ENCODE measurements at regions not wholly inside any gene's neighbourhood (a gene's known extent, or its start where the extent isn't known, plus 50 kb on each side); places are given as distances from the start of the nearest gene placed in this dataset.

- Histone ChIP-seq H3K9me2 (replicated peaks; ENCODE audit: low read depth, low read length) (no peaks in the 10 kb centered on the region), H2AFZ (ENCODE audit: low read length) (no peak overlapping the region), H3K4me2 (ENCODE audit: low read depth, low read length, poor library complexity, severe bottlenecking) (no peak overlapping the region), H3K9ac (ENCODE audit: low read depth, low read length, poor library complexity, severe bottlenecking) (no peak overlapping the region), H3K9me3 (ENCODE audit: insufficient read depth, low read depth, low read length) (no peaks in the 10 kb centered on the region), H3K27me3 (ENCODE audit: insufficient read depth, low read length, poor library complexity, severe bottlenecking) (no peaks in the 10 kb centered on the region), H3K79me2 (ENCODE audit: insufficient read depth, low read length) (no peaks in the 10 kb centered on the region), H4K20me1 (ENCODE audit: insufficient read depth, low read length, poor library complexity, severe bottlenecking) (no peaks in the 10 kb centered on the region), H3K4me3 (ENCODE audit: low read length, poor library complexity, severe bottlenecking) (no peak overlapping the region), H3K4me1 (ENCODE audit: insufficient read depth, low read length, poor library complexity, severe bottlenecking) (peaks cover 63% of the 10 kb centered on the region), H3F3A (ENCODE audit: low read depth) (no peaks in the 10 kb centered on the region), H3K36me3 (ENCODE audit: insufficient read depth, low read length) (no peaks in the 10 kb centered on the region)
- no peak for TF ChIP-seq CTCF (conservative IDR thresholded peaks at IDR 0.05; ENCODE audit: low read length)
- TF ChIP-seq EZH2phosphoT487 (IDR thresholded peaks at IDR 0.05; ENCODE audit: borderline replicate concordance) = no peak
Measured at GRCh38 chr3:194029846-194030245, 106.1 kb upstream of the HES1 start.

DNA sequence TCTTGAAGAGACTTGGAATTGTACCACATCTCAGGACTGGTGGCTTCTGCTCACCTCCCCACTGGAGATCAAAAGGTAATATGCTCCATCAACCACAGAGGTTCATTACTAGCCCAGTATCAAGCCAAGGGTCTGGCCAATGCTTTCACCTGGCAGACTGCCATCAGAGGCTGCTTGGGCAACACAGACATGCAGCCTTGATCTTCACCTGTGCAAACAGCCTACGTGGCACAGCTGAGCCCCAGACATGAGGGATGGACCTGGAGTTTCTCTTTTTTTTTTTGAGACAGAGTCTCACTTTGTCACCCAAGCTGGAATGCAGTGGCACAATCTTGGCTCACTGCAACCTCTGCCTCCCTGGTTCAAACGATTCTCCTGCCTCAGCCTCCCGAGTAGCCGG is 105.6 kb upstream of the HES1 start:
- no peaks in the 10 kb centered on the region for H3F3A ChIP-seq (ENCODE audit: low read depth)
- H3K9ac ChIP-seq (ENCODE audit: low read depth, low read length, poor library complexity, severe bottlenecking) = no peak overlapping the region
- H3K9me2 ChIP-seq (replicated peaks; ENCODE audit: low read depth, low read length) = no peaks in the 10 kb centered on the region
- peaks cover 63% of the 10 kb centered on the region for H3K4me1 ChIP-seq (ENCODE audit: insufficient read depth, low read length, poor library complexity, severe bottlenecking)
- no peak overlapping the region for H3K4me2 ChIP-seq (ENCODE audit: low read depth, low read length, poor library complexity, severe bottlenecking)
- no peak overlapping the region for H2AFZ ChIP-seq (ENCODE audit: low read length)
- H3K36me3 ChIP-seq (ENCODE audit: insufficient read depth, low read length) = no peaks in the 10 kb centered on the region
- TF ChIP-seq CTCF (conservative IDR thresholded peaks at IDR 0.05; ENCODE audit: low read length) (no peak), EZH2phosphoT487 (IDR thresholded peaks at IDR 0.05; ENCODE audit: borderline replicate concordance) (no peak)
- H3K27me3 ChIP-seq (ENCODE audit: insufficient read depth, low read length, poor library complexity, severe bottlenecking) = no peaks in the 10 kb centered on the region
- no peaks in the 10 kb centered on the region for H4K20me1 ChIP-seq (ENCODE audit: insufficient read depth, low read length, poor library complexity, severe bottlenecking)
- H3K79me2 ChIP-seq (ENCODE audit: insufficient read depth, low read length) = no peaks in the 10 kb centered on the region
- no peaks in the 10 kb centered on the region for H3K9me3 ChIP-seq (ENCODE audit: insufficient read depth, low read depth, low read length)
- no peak overlapping the region for H3K4me3 ChIP-seq (ENCODE audit: low read length, poor library complexity, severe bottlenecking)

GRCh38 chr3:194031349-194031748 is 104.6 kb upstream of the HES1 start:
- peaks cover 64% of the 10 kb centered on the region for H3K4me1 ChIP-seq (ENCODE audit: insufficient read depth, low read length, poor library complexity, severe bottlenecking)
- H3K4me3 ChIP-seq (ENCODE audit: low read length, poor library complexity, severe bottlenecking) = no peak overlapping the region
- no peaks in the 10 kb centered on the region for H3K79me2 ChIP-seq (ENCODE audit: insufficient read depth, low read length)
- no peaks in the 10 kb centered on the region for H3F3A ChIP-seq (ENCODE audit: low read depth)
- no peaks in the 10 kb centered on the region for H3K27me3 ChIP-seq (ENCODE audit: insufficient read depth, low read length, poor library complexity, severe bottlenecking)
- H3K9me2 ChIP-seq (replicated peaks; ENCODE audit: low read depth, low read length) = no peaks in the 10 kb centered on the region
- no peaks in the 10 kb centered on the region for H3K36me3 ChIP-seq (ENCODE audit: insufficient read depth, low read length)
- peak overlapping the region; percentile 78 for H3K9ac ChIP-seq (ENCODE audit: low read depth, low read length, poor library complexity, severe bottlenecking)
- no peaks in the 10 kb centered on the region for H3K9me3 ChIP-seq (ENCODE audit: insufficient read depth, low read depth, low read length)
- no peak overlapping the region for H2AFZ ChIP-seq (ENCODE audit: low read length)
- no peak overlapping the region for H3K4me2 ChIP-seq (ENCODE audit: low read depth, low read length, poor library complexity, severe bottlenecking)
- no peaks in the 10 kb centered on the region for H4K20me1 ChIP-seq (ENCODE audit: insufficient read depth, low read length, poor library complexity, severe bottlenecking)
- TF ChIP-seq CTCF (conservative IDR thresholded peaks at IDR 0.05; ENCODE audit: low read length) = no peak
